IPS DF 4.7 (cell line): ENCODE measurements at regions not wholly inside any gene's neighbourhood (a gene's known extent, or its start where the extent isn't known, plus 50 kb on each side); places are given as distances from the start of the nearest gene placed in this dataset.
A peak's percentile ranks its signal among the peaks of the same experiment; 100 is the strongest.

Experiments
- DNase-seq: peaks from one replicate; pipeline ENCODE4 v3.0.0-alpha.2; 2013; ENCODE audit warnings: low spot score; ENCODE audit errors: extremely low read depth

GRCh38 chr2:22878121-22878520 lies 506.9 kb upstream of the KLHL29 start:
- no peak for DNase-seq

- DNase-seq: no peak
These were observed 505.7 kb upstream of the KLHL29 start for GRCh38 chr2:22879009-22879863.

GRCh38 chr2:22880161-22880560 lies 504.8 kb upstream of the KLHL29 start:
- DNase-seq: no peak

- no peak for DNase-seq
These were observed 503.0 kb upstream of the KLHL29 start for GRCh38 chr2:22882011-22882410.

GRCh38 chr2:22882643-22883042 lies 502.3 kb upstream of the KLHL29 start:
- no peak for DNase-seq

GRCh38 chr2:22883054-22883453 lies 501.9 kb upstream of the KLHL29 start:
- no peak for DNase-seq

- DNase-seq: peak; percentile 22
These were observed 499.7 kb upstream of the KLHL29 start for GRCh38 chr2:22885245-22885644.

- DNase-seq: no peak
These were observed 497.6 kb upstream of the KLHL29 start for GRCh38 chr2:22887426-22887825.

- DNase-seq: no peak
These were observed 497.1 kb upstream of the KLHL29 start for GRCh38 chr2:22887845-22888244.

- no peak for DNase-seq
These were observed 494.8 kb upstream of the KLHL29 start for GRCh38 chr2:22890132-22890531.

GRCh38 chr2:22893761-22894517 lies 491.0 kb upstream of the KLHL29 start:
- DNase-seq: no peak

GRCh38 chr2:22894761-22895160 lies 490.2 kb upstream of the KLHL29 start:
- no peak for DNase-seq

- DNase-seq: no peak
These were observed 487.6 kb upstream of the KLHL29 start for GRCh38 chr2:22897428-22897827.

GRCh38 chr2:22900674-22901073 lies 484.3 kb upstream of the KLHL29 start:
- no peak for DNase-seq

- no peak for DNase-seq
These were observed 483.4 kb upstream of the KLHL29 start for GRCh38 chr2:22901471-22902179.

GRCh38 chr2:22902180-22902550 lies 482.8 kb upstream of the KLHL29 start:
- no peak for DNase-seq

- DNase-seq: no peak
These were observed 482.3 kb upstream of the KLHL29 start for GRCh38 chr2:22902662-22903165.

GRCh38 chr2:22903616-22904015 lies 481.4 kb upstream of the KLHL29 start:
- no peak for DNase-seq

GRCh38 chr2:22904126-22904684 lies 480.8 kb upstream of the KLHL29 start:
- peak; percentile 28 for DNase-seq

GRCh38 chr2:22907330-22907729 lies 477.6 kb upstream of the KLHL29 start:
- no peak for DNase-seq

GRCh38 chr2:22912398-22912797 lies 472.6 kb upstream of the KLHL29 start:
- no peak for DNase-seq

GRCh38 chr2:22929998-22930397 lies 455.0 kb upstream of the KLHL29 start:
- DNase-seq: no peak
